Lower lobe of right lung (tissue), 2 donors: ENCODE measurements at regions not wholly inside any gene's neighbourhood (a gene's known extent, or its start where the extent isn't known, plus 50 kb on each side); places are given as distances from the start of the nearest gene placed in this dataset.

ENCODE experiments used
- ATAC-seq, 2 donors: fragments of 200-7000 bp; cut with Tn5 transposase; one replicate each; pipeline ENCODE4 v1.9.1; 2020 to 2022; ENCODE audit warnings: mild to moderate bottlenecking in 2 of 2, moderate library complexity in 2 of 2
- DNase-seq: peaks from one replicate; pipeline ENCODE4 v3.0.0-alpha.2; 2020
- H3K27ac ChIP-seq: fragments of 200-600 bp; one replicate; pipeline ENCODE4 v1.8.0; 2022
- H3K27me3 ChIP-seq: fragments of 200-600 bp; one replicate; pipeline ENCODE4 v1.8.0; 2022; ENCODE audit warnings: low read depth
- H3K36me3 ChIP-seq: fragments of 200-600 bp; one replicate; pipeline ENCODE4 v1.8.0; 2022; ENCODE audit warnings: mild to moderate bottlenecking
- H3K4me1 ChIP-seq: fragments of 200-600 bp; one replicate; pipeline ENCODE4 v1.8.0; 2022
- H3K4me3 ChIP-seq: fragments of 200-600 bp; one replicate; pipeline ENCODE4 v1.8.0; 2022; ENCODE audit warnings: mild to moderate bottlenecking
- H3K9me3 ChIP-seq: fragments of 200-600 bp; one replicate; pipeline ENCODE4 v1.8.0; 2022
- intact Hi-C: fragments of 100-400 bp; cut with DNase I; formaldehyde crosslinking; loops from one replicate; pipeline ENCODE4 v1.11.0; 2022
- TF ChIP-seq, protein P1 (sequence below): fragments of 200-600 bp; IDR thresholded peaks from one replicate; pipeline ENCODE4 v1.8.0; 2022; ENCODE audit warnings: antibody characterized with exemption, mild to moderate bottlenecking
- donor health status: DM: no; HTN: yes; CAD: no; lungs with severe emphysema.

DNA sequence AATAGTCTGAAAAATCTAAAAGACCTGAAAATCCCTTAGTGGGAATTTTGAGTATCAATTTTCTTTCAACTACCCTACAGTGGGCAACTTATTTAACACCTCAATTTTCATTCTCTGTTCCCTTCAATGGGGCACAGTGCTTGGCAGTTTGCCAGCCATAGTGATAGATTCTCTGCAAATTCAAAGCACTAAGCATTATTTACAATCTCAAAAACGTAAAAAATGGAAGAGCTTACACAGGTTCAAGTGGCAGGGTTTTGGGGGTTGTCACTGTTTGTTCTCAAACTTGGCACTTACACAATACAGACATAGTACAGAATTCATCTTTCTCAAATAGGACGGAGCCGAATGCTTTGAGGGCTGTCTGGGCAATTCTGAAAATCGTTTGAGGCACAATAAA lies 515.0 kb downstream of the EFNA5 start:
- TF ChIP-seq, protein P1, sequence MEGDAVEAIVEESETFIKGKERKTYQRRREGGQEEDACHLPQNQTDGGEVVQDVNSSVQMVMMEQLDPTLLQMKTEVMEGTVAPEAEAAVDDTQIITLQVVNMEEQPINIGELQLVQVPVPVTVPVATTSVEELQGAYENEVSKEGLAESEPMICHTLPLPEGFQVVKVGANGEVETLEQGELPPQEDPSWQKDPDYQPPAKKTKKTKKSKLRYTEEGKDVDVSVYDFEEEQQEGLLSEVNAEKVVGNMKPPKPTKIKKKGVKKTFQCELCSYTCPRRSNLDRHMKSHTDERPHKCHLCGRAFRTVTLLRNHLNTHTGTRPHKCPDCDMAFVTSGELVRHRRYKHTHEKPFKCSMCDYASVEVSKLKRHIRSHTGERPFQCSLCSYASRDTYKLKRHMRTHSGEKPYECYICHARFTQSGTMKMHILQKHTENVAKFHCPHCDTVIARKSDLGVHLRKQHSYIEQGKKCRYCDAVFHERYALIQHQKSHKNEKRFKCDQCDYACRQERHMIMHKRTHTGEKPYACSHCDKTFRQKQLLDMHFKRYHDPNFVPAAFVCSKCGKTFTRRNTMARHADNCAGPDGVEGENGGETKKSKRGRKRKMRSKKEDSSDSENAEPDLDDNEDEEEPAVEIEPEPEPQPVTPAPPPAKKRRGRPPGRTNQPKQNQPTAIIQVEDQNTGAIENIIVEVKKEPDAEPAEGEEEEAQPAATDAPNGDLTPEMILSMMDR, result no peak
- no peak for ATAC-seq
- DNase-seq, result no peak
- no peaks in the 10 kb centered on the region for H3K36me3 ChIP-seq
- no peak overlapping the region for H3K27ac ChIP-seq
- no peaks in the 10 kb centered on the region for H3K9me3 ChIP-seq
- H3K4me1 ChIP-seq, result no peaks in the 10 kb centered on the region
- H3K27me3 ChIP-seq, result no peaks in the 10 kb centered on the region
- no peak overlapping the region for H3K4me3 ChIP-seq
- intact Hi-C loops, result no loop called here

DNA sequence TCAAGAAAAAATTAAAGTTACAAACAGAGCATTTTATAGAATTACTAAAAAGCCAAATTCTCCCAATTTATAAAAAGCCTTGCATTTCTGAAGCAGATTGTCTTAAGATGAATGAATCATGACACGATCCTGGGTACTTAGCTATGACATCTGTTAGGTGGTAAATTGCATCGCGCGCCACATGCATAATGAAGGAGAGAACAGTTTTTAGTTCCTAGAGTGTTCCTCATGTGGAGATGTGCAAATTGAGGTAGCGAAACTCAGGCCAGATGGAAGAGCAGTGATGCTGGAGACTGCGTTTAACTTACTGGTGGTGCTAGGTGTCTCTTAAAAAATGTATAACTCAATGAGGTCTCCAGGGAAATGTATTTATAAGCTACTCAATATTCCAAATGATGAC lies 516.1 kb downstream of the EFNA5 start:
- Histone ChIP-seq H3K4me3 (no peak overlapping the region), H3K4me1 (no peaks in the 10 kb centered on the region), H3K36me3 (no peaks in the 10 kb centered on the region), H3K9me3 (no peaks in the 10 kb centered on the region), H3K27ac (no peak overlapping the region), H3K27me3 (no peaks in the 10 kb centered on the region)
- TF ChIP-seq, protein P1, result no peak
- ATAC-seq, result no peak
- DNase-seq, result no peak
- intact Hi-C loops, result no loop called here

DNA sequence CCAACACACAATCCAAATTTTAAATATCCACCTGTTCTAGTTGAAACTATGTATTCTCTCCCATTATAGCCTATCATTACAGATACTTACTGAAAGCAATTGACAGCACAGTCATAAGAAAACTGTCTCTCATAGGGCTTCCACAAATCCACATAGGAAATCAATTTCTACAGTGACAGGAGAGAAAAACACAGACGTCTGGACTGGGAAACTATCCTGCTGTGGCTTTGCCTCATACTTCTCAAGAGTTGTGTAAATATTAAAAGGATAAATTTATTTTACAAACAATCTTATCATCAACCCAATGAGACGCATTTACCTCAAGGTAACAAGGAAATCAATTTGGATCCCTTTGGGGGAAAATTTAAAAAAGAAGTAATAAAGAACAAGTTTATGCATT lies 517.5 kb downstream of the EFNA5 start:
- TF ChIP-seq, protein P1, result no peak
- Histone ChIP-seq H3K27me3 (no peaks in the 10 kb centered on the region), H3K36me3 (no peaks in the 10 kb centered on the region), H3K27ac (no peak overlapping the region), H3K9me3 (no peaks in the 10 kb centered on the region), H3K4me1 (no peaks in the 10 kb centered on the region), H3K4me3 (no peak overlapping the region)
- intact Hi-C loops, result no loop called here
- no peak for ATAC-seq
- DNase-seq, result no peak

DNA sequence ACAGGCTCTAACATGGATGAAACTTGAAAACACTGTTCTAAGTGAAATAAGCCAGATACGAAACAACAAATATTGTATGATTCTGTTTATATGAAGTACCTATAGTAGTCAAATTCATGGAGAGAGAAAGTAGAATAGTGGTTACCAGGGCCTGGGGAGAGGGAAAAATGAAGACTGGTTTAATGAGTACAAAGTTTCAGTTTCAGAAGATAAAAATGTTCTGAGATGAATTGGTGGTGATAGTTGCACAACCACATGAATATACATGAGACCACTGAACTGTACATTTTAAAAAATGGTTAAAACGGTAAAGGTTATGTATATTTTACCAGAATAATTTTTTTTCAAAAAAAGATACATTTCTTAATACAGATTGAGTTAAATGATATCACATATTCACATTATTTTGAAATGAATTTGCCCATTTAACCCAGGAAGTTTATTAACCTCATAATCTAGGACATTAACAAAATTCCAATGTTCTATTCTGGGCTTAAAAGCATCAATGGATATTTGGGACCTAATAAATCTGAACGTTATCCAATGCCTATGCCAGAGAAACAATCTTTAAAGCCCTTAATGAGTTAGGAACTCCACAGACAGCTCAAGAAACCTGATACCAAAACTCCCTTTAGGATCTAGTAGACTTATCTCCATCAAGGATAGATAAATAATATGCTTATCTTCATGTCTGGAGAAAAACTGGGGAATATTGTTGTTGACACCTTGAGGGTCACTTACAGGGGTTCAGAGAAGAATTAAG lies 521.3 kb downstream of the EFNA5 start:
- Histone ChIP-seq H3K36me3 (no peaks in the 10 kb centered on the region), H3K4me1 (no peaks in the 10 kb centered on the region), H3K27me3 (no peaks in the 10 kb centered on the region), H3K4me3 (no peak overlapping the region), H3K9me3 (no peaks in the 10 kb centered on the region), H3K27ac (no peak overlapping the region)
- TF ChIP-seq, protein P1, result no peak
- ATAC-seq (no peak), DNase-seq (no peak)
- intact Hi-C loops, result no loop called here

DNA sequence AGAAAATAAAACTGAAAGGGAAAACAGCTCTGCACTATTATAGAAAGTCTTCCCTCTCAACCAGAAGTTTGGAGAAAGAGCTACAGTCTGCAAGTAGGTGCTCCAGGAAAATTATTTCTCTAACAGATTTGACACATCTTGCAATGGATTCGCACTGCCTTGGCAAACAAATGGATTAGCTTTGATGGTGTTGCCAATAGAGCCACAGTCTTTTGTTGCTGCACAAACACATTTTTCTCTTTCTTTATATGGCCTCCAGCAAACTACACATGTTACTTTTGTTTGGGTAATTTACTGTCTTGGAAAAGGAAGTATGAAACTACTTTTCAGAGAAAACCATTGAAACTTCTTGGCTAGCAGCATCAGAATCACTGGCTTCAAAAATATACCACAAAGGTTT lies 523.1 kb downstream of the EFNA5 start:
- intact Hi-C loops, result no loop called here
- TF ChIP-seq, protein P1, result no peak
- no peak for ATAC-seq
- Histone ChIP-seq H3K4me1 (no peaks in the 10 kb centered on the region), H3K27me3 (no peaks in the 10 kb centered on the region), H3K9me3 (no peaks in the 10 kb centered on the region), H3K27ac (no peak overlapping the region), H3K4me3 (no peak overlapping the region), H3K36me3 (no peaks in the 10 kb centered on the region)
- DNase-seq, result no peak
